ENCODE measurements at regions not wholly inside any gene's neighbourhood (a gene's known extent, or its start where the extent isn't known, plus 50 kb on each side); places are given as distances from the start of the nearest gene placed in this dataset.

GRCh38 chr2:122652670-122653069, 897.2 kb downstream of the TSN start:
- peaks cover 16% of the 10 kb centered on the region for H3K4me1 ChIP-seq (ENCODE audit: control insufficient read depth, insufficient read depth, low read length)
- no peaks in the 10 kb centered on the region for H3K9me3 ChIP-seq (ENCODE audit: control insufficient read depth, insufficient read depth, low read length)
- H3K36me3 ChIP-seq (ENCODE audit: control insufficient read depth, insufficient read depth, low read length): no peaks in the 10 kb centered on the region
- no peaks in the 10 kb centered on the region for H3K27me3 ChIP-seq (ENCODE audit: control insufficient read depth, insufficient read depth, low read length)
- no peak overlapping the region for H3K4me3 ChIP-seq (ENCODE audit: low read depth, low read length)
- H3K9ac ChIP-seq (ENCODE audit: low read depth, low read length): no peak overlapping the region

DNA sequence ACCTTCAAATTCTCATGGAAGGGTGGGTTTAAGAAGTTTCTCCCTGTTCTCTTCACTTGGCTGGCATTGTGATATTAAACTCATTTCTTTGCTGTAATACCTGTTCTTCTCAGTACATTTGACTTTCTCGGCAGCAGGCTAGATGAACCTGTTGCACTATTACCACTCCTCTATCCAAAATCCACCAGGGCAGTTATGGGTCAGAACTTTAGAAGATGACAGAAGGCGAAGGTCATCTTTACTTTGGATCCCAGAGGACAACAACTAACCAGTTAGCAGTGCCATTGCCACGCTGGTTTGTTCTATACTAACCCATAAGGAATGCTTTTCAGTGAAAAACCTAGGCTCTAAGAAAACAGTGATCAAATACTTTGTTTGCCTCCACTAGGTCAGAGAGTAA, 901.0 kb downstream of the TSN start:
- peaks cover 24% of the 10 kb centered on the region for H3K4me1 ChIP-seq (ENCODE audit: control insufficient read depth, insufficient read depth, low read length)

DNA sequence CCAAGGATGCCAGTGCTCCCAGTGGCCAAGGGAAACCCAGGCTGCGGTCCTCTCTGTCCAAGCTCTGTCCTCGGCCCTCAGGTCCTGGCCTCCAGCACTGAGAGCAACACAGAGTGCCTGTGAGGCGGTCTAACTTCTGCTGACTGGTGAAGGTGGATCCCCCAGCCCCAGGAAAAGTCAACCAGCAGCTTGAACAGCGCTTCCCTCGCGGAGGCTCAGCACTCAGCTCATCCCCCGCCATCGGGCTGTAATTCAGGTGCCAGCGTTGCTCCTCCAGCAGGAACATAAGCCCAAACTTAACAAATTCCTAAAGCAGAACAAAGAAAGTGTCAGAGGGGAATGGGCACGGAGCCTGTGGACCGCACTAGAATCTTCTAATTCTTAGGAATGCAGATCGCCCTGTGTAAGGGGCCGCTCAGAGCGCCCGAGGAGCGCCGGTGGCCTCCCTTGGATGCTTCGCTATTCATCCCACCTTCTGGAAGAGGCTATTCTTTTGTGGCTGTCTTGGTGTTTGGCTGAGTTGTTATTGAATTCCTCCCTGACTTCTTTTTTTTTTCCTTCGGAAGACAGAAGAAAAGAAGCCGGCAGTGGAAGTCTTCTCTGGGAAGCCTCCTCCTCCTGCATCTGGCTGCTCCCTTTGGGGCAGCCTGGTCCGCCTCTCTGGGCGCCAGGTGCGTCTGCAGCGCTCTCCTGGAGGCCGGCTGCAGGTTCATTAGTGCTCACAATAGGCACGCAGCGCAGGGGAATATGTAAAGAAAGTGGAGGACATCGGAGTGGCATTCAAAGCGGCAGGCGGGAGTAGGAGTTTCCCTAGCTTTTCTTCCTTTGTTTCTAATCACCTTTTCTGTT, 905.6 kb downstream of the TSN start:
- Histone ChIP-seq H3K9me3 (ENCODE audit: control insufficient read depth, insufficient read depth, low read length) (no peaks in the 10 kb centered on the region), H3K27me3 (ENCODE audit: control insufficient read depth, insufficient read depth, low read length) (no peaks in the 10 kb centered on the region), H3K9ac (ENCODE audit: low read depth, low read length) (peak overlapping the region; percentile 57), H3K36me3 (ENCODE audit: control insufficient read depth, insufficient read depth, low read length) (no peaks in the 10 kb centered on the region), H3K4me3 (ENCODE audit: low read depth, low read length) (peak overlapping the region; percentile 55), H3K4me1 (ENCODE audit: control insufficient read depth, insufficient read depth, low read length) (peaks cover 19% of the 10 kb centered on the region)

More for the DNA sequence above, 901.0 kb downstream of the TSN start:
- Histone ChIP-seq H3K4me3 (ENCODE audit: low read depth, low read length) (no peak overlapping the region), H3K27me3 (ENCODE audit: control insufficient read depth, insufficient read depth, low read length) (no peaks in the 10 kb centered on the region), H3K9ac (ENCODE audit: low read depth, low read length) (no peak overlapping the region), H3K9me3 (ENCODE audit: control insufficient read depth, insufficient read depth, low read length) (no peaks in the 10 kb centered on the region), H3K36me3 (ENCODE audit: control insufficient read depth, insufficient read depth, low read length) (no peaks in the 10 kb centered on the region)

DNA sequence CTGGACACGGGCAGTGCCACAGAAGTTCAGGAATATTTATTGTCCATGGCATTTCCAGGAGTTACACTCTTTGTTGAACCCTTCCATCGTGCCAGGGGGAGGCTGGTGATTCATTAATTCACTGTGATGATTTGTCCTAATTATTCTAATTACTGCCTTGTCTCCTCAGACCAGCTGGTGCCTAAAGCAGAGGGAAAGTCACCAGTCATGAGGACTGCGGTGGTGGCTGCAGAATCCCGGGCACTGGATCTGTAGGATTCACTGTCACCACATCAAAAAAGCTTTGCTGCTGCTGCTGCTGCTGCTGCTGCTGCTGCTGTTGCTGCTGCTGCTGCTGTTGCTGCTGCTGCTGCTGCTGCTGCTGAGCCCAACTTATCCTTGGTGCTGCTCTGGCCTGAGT, 908.2 kb downstream of the TSN start:
- H3K27me3 ChIP-seq (ENCODE audit: control insufficient read depth, insufficient read depth, low read length): no peaks in the 10 kb centered on the region
- no peak overlapping the region for H3K4me3 ChIP-seq (ENCODE audit: low read depth, low read length)
- H3K9me3 ChIP-seq (ENCODE audit: control insufficient read depth, insufficient read depth, low read length): no peaks in the 10 kb centered on the region
- H3K36me3 ChIP-seq (ENCODE audit: control insufficient read depth, insufficient read depth, low read length): no peaks in the 10 kb centered on the region
- H3K9ac ChIP-seq (ENCODE audit: low read depth, low read length): no peak overlapping the region
- H3K4me1 ChIP-seq (ENCODE audit: control insufficient read depth, insufficient read depth, low read length): peaks cover 13% of the 10 kb centered on the region

DNA sequence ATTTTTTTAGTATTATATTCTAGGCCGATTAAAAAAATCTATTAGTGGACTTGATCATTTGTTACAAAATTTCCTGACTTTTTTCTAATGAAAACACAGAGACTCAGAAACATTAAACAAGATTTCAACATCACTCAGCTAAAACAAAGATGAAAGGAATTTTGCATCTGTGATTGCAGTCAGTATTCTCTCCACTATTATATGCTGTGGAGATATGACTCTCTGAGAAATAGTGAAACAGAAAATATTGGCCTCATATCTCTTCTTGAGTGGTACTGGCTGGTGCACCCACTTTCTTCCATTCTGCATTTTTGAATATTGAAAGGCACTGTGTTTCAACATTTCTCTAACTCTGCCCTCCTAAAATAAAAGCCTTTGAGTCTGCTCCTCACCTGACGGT, 914.2 kb downstream of the TSN start:
- Histone ChIP-seq H3K27me3 (ENCODE audit: control insufficient read depth, insufficient read depth, low read length) (no peaks in the 10 kb centered on the region), H3K36me3 (ENCODE audit: control insufficient read depth, insufficient read depth, low read length) (no peaks in the 10 kb centered on the region)

DNA sequence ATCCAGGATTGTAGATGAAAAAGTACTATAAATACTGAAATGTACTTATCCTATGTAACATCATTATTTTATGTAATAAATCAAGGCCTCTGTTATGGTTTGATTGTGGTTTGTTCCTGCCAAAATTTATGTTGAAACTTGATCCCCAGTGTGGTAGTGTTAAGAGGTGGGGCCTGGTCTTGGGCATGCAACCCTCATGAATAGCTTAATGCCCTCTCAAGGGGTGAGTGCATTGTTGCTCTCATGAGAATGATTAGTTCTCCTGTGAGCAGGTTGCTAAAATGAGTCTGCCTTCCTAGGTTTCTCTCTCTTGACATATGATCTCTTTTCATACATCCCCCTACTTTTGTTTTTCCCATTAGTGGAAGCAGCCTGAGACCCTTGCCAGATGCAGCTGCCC, 915.4 kb downstream of the TSN start:
- Histone ChIP-seq H3K9ac (ENCODE audit: low read depth, low read length) (no peak overlapping the region), H3K36me3 (ENCODE audit: control insufficient read depth, insufficient read depth, low read length) (no peaks in the 10 kb centered on the region), H3K27me3 (ENCODE audit: control insufficient read depth, insufficient read depth, low read length) (no peaks in the 10 kb centered on the region), H3K4me1 (ENCODE audit: control insufficient read depth, insufficient read depth, low read length) (no peaks in the 10 kb centered on the region), H3K4me3 (ENCODE audit: low read depth, low read length) (no peak overlapping the region), H3K9me3 (ENCODE audit: control insufficient read depth, insufficient read depth, low read length) (no peaks in the 10 kb centered on the region)

More for the DNA sequence above, 914.2 kb downstream of the TSN start:
- no peak overlapping the region for H3K4me3 ChIP-seq (ENCODE audit: low read depth, low read length)
- no peaks in the 10 kb centered on the region for H3K9me3 ChIP-seq (ENCODE audit: control insufficient read depth, insufficient read depth, low read length)
- no peaks in the 10 kb centered on the region for H3K4me1 ChIP-seq (ENCODE audit: control insufficient read depth, insufficient read depth, low read length)
- H3K9ac ChIP-seq (ENCODE audit: low read depth, low read length): no peak overlapping the region

DNA sequence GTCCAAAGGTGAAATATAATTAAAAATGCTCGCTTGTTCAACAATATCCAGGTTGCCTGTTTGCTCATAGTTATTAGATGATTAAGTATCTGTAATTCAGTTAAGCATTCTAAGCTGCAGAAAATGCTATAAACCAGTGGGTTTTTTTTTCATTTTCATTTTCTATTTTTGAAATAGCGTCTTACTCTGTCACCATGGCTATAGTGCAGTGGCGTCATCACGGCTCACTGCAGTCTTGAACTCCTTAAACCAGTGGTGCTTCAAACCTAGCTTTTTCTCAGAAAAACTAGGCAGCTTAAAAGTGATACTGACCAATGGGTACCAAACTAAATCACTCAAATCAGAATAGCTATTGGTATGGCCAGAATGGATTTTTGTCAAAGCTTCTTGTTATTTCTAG, 925.2 kb downstream of the TSN start:
- H3K9me3 ChIP-seq (ENCODE audit: control insufficient read depth, insufficient read depth, low read length): no peaks in the 10 kb centered on the region
- H3K36me3 ChIP-seq (ENCODE audit: control insufficient read depth, insufficient read depth, low read length): no peaks in the 10 kb centered on the region
- no peak overlapping the region for H3K9ac ChIP-seq (ENCODE audit: low read depth, low read length)
- no peak overlapping the region for H3K4me3 ChIP-seq (ENCODE audit: low read depth, low read length)
- H3K27me3 ChIP-seq (ENCODE audit: control insufficient read depth, insufficient read depth, low read length): no peaks in the 10 kb centered on the region
- no peaks in the 10 kb centered on the region for H3K4me1 ChIP-seq (ENCODE audit: control insufficient read depth, insufficient read depth, low read length)

DNA sequence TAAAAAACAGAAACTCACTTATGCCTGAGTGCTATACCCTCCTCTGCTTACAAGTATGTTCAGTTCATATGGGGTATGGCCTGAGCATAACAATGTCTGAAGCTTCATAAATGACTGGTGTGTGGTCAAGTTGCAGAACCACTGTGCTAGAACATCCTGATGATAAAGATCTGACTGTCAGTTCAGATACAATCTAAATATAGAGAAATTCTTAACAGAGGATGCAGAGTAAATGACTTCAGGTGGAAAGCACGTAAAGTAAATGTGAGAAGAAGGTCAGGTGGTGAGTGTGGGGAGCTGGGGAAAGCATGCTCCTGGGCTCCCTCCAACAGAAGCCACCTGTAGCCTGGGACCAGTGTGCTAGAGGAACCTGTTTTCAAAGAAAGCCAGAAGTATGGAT, 926.2 kb downstream of the TSN start:
- Histone ChIP-seq H3K36me3 (ENCODE audit: control insufficient read depth, insufficient read depth, low read length) (no peaks in the 10 kb centered on the region), H3K9ac (ENCODE audit: low read depth, low read length) (no peak overlapping the region), H3K9me3 (ENCODE audit: control insufficient read depth, insufficient read depth, low read length) (no peaks in the 10 kb centered on the region), H3K4me3 (ENCODE audit: low read depth, low read length) (no peak overlapping the region), H3K27me3 (ENCODE audit: control insufficient read depth, insufficient read depth, low read length) (no peaks in the 10 kb centered on the region), H3K4me1 (ENCODE audit: control insufficient read depth, insufficient read depth, low read length) (no peaks in the 10 kb centered on the region)

GRCh38 chr2:122682356-122682755, 926.9 kb downstream of the TSN start:
- Histone ChIP-seq H3K4me3 (ENCODE audit: low read depth, low read length) (no peak overlapping the region), H3K27me3 (ENCODE audit: control insufficient read depth, insufficient read depth, low read length) (no peaks in the 10 kb centered on the region), H3K9me3 (ENCODE audit: control insufficient read depth, insufficient read depth, low read length) (no peaks in the 10 kb centered on the region), H3K4me1 (ENCODE audit: control insufficient read depth, insufficient read depth, low read length) (no peaks in the 10 kb centered on the region), H3K36me3 (ENCODE audit: control insufficient read depth, insufficient read depth, low read length) (no peaks in the 10 kb centered on the region), H3K9ac (ENCODE audit: low read depth, low read length) (no peak overlapping the region)

GRCh38 chr2:122683018-122683417, 927.6 kb downstream of the TSN start:
- Histone ChIP-seq H3K4me3 (ENCODE audit: low read depth, low read length) (no peak overlapping the region), H3K36me3 (ENCODE audit: control insufficient read depth, insufficient read depth, low read length) (no peaks in the 10 kb centered on the region), H3K9me3 (ENCODE audit: control insufficient read depth, insufficient read depth, low read length) (no peaks in the 10 kb centered on the region), H3K4me1 (ENCODE audit: control insufficient read depth, insufficient read depth, low read length) (no peaks in the 10 kb centered on the region), H3K9ac (ENCODE audit: low read depth, low read length) (no peak overlapping the region), H3K27me3 (ENCODE audit: control insufficient read depth, insufficient read depth, low read length) (no peaks in the 10 kb centered on the region)

- H3K4me1 ChIP-seq (ENCODE audit: control insufficient read depth, insufficient read depth, low read length): no peaks in the 10 kb centered on the region
- H3K9ac ChIP-seq (ENCODE audit: low read depth, low read length): no peak overlapping the region
- H3K36me3 ChIP-seq (ENCODE audit: control insufficient read depth, insufficient read depth, low read length): no peaks in the 10 kb centered on the region
- no peaks in the 10 kb centered on the region for H3K9me3 ChIP-seq (ENCODE audit: control insufficient read depth, insufficient read depth, low read length)
- no peak overlapping the region for H3K4me3 ChIP-seq (ENCODE audit: low read depth, low read length)
- H3K27me3 ChIP-seq (ENCODE audit: control insufficient read depth, insufficient read depth, low read length): no peaks in the 10 kb centered on the region
Measured at GRCh38 chr2:122692400-122693083, 937.1 kb downstream of the TSN start.

GRCh38 chr2:122697415-122697814, 942.0 kb downstream of the TSN start:
- H3K9me3 ChIP-seq (ENCODE audit: control insufficient read depth, insufficient read depth, low read length): no peaks in the 10 kb centered on the region
- H3K4me3 ChIP-seq (ENCODE audit: low read depth, low read length): no peak overlapping the region
- no peaks in the 10 kb centered on the region for H3K27me3 ChIP-seq (ENCODE audit: control insufficient read depth, insufficient read depth, low read length)
- H3K9ac ChIP-seq (ENCODE audit: low read depth, low read length): no peak overlapping the region
- no peaks in the 10 kb centered on the region for H3K4me1 ChIP-seq (ENCODE audit: control insufficient read depth, insufficient read depth, low read length)
- H3K36me3 ChIP-seq (ENCODE audit: control insufficient read depth, insufficient read depth, low read length): no peaks in the 10 kb centered on the region

Measured in iPS-15b (cell line).